ENCODE measurements at regions not wholly inside any gene's neighbourhood (a gene's known extent, or its start where the extent isn't known, plus 50 kb on each side); places are given as distances from the start of the nearest gene placed in this dataset.
A peak's percentile ranks its signal among the peaks of the same experiment; 100 is the strongest.

DNA sequence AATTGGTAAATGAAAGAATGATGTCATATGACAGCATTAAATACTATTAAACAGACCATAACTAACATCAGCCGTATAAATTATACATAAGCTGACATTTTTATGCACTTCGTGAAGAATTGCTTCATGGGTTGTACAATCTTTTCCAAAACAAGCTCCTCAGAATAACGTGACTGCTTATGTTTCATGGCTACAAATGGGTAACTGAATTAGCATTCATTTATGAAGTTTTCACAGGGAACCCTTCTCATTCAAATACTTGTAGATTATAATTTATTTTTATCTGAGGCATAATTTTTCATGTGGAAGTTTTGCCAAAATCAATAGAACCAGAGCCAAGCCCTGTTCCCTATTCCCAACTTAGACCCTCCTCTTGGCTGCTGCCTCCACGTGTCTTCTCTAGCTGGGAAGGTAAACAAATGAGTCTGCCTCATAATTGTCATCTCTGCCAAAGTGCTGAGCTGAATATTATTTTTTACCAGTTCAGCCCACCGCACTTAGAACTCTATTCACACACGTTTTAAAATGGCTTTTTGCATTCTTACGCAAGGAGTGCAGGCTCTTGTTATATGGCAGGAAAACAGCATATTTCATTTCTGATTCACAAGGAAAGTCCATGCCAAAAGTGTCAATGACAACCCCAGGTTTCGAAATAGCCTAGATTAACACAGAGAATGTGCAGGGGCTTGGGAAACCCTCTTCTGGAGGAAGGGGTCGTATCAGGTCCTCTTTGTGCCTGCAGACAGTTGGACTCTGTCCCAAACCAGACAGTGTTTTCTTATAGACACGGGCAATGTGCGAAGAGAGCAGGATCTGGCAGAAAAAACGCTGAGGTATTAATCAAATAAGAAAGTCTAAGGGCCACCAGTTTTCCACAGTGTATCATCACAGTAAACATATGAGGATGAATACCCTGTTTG, 370.7 kb upstream of the MGMT start:
- no peaks in the 10 kb centered on the region for H3K27me3 Mint-ChIP-seq
- no peak overlapping the region for H3K4me3 Mint-ChIP-seq
- H3K9me3 Mint-ChIP-seq: no peaks in the 10 kb centered on the region
- no peak overlapping the region for H3K27ac Mint-ChIP-seq
- ChIA-PET POLR2A (no interaction called here), CTCF (no interaction called here)
- no peaks in the 10 kb centered on the region for H3K36me3 Mint-ChIP-seq (ENCODE audit: low read depth)
- no peaks in the 10 kb centered on the region for H3K4me1 Mint-ChIP-seq
- DNase-seq: no peak

DNA sequence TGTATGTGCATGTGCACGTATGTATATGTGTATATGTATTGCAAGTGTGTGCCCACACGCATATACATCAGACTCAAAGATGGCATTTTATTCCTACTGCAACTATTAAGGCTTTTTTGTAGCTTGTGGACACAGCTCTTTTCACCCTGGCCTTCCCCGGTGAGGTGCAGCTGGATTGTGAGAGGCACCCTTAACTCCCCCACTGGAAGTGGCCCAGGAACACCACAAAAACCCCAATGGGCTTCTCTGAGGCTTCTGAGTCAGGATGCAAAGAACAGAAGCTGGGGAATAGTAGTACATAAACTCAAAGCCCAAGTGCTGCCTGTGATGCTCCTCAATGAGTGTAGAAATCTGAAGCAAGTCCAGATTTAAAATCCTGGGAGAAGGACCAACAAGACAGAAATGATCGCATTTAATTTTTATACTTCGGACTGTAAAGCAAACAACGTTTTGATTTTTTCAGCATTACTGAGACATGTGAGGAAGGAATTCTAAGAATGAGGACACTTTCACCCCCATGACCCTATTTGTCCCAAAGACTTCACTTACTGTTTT, 369.2 kb upstream of the MGMT start:
- Mint-ChIP-seq H3K9me3 (no peaks in the 10 kb centered on the region), H3K4me1 (peaks cover 4% of the 10 kb centered on the region), H3K36me3 (ENCODE audit: low read depth) (no peaks in the 10 kb centered on the region), H3K27me3 (no peaks in the 10 kb centered on the region), H3K4me3 (no peak overlapping the region), H3K27ac (no peak overlapping the region)
- POLR2A ChIA-PET: no interaction called here
- CTCF ChIA-PET: no interaction called here
- DNase-seq: no peak

DNA sequence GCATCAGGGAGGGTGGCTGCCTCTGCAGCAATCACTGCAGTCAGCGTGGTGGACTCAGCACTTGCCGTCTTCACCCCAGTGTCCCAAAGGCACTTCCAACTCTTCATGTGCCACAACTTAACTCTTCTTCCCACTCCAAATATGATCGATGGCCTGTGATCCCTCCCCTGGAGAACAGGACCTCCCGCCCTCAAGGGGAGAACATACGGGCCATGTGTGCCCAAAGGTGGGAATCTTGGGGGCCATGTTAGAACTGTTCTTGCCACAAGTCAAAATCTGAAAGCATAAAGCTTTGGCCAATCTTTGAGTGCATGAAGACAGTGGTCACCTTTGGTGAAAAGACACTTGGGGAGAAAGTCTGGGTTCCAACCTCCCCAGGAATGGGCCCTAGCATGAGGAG, 368.5 kb upstream of the MGMT start:
- Mint-ChIP-seq H3K4me3 (no peak overlapping the region), H3K4me1 (peaks cover 4% of the 10 kb centered on the region), H3K27ac (no peak overlapping the region), H3K27me3 (no peaks in the 10 kb centered on the region), H3K36me3 (ENCODE audit: low read depth) (no peaks in the 10 kb centered on the region), H3K9me3 (no peaks in the 10 kb centered on the region)
- CTCF ChIA-PET: no interaction called here
- POLR2A ChIA-PET: no interaction called here
- no peak for DNase-seq

DNA sequence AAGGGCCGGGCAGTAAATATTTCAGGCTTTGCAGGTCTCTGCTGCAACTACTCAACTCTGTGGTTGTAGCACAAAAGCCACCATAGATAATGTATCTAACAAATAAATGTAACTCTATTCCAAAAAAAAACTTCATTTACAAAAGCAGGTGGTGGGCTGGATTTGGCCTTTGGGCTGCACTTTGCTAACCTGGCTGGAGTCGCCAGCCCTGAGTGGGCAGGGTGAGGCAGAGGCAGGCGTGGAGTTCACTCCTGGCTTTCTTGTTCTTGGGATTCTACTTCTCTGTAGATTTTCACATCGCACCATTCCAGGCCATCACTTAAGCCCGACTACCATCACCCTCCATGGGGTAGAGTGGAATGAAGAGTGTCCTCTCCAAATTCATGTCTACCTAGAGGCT, 367.6 kb upstream of the MGMT start:
- POLR2A ChIA-PET: no interaction called here
- Mint-ChIP-seq H3K4me3 (no peak overlapping the region), H3K9me3 (no peaks in the 10 kb centered on the region), H3K36me3 (ENCODE audit: low read depth) (no peaks in the 10 kb centered on the region), H3K27me3 (no peaks in the 10 kb centered on the region), H3K27ac (no peak overlapping the region), H3K4me1 (peaks cover 9% of the 10 kb centered on the region)
- no peak for DNase-seq
- CTCF ChIA-PET: no interaction called here

DNA sequence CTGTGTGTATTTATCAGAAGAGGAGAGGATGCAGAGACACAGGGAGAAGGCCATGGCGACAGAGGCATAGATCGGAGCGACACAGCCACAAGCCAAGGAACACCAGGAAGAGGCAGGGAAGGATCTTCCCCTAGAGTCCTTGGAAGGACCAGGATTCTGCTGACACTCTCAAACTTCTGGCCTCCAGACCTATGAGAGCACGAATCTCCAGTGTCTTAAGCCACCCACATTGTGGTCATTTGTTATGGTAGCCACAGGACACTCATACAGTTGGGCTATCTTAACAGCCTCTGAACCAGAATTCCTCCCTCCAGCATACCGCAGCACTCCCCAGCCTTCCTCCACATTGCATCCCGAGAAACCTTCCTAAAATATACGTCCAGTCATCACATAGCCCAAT, 367.0 kb upstream of the MGMT start:
- Mint-ChIP-seq H3K36me3 (ENCODE audit: low read depth) (no peaks in the 10 kb centered on the region), H3K4me3 (no peak overlapping the region), H3K27me3 (no peaks in the 10 kb centered on the region), H3K27ac (no peak overlapping the region), H3K4me1 (peaks cover 12% of the 10 kb centered on the region), H3K9me3 (no peaks in the 10 kb centered on the region)
- DNase-seq: no peak
- ChIA-PET CTCF (no interaction called here), POLR2A (no interaction called here)

DNA sequence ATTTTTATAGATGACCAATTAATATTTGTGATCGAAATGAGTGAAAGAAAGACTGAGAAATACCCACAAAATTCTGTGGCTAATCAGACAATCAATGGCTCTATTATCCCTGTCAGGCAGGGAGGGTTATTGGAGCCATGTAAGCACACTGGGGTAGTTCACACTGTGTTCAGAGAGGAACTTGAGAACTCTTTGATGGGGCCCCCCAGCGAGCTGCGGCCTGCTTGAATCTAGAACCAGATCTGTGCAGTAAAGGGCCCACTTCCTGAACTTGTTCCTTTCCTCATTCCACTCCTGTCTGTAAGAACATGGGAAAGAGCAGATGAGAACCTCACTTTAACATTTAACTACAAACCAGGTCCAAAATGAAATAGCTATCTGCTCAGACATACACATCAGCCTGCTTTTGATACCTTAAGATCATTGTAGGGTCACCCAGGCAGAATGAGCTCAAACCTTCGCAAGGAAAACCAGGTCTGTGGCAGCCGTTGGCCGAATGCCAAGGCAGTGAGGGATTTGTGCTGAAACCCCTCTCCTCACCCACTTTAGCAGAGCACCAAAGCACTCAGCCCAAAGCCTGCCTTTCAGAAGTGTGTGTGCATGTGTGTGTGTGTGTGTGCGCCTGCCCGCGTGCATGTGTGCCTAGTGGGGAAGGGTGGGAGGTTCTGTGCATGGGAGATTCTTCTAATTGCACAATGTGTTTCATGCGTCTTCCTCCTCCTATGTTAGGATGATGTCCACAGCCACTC, 365.6 kb upstream of the MGMT start:
- Mint-ChIP-seq H3K27me3 (no peaks in the 10 kb centered on the region), H3K9me3 (no peaks in the 10 kb centered on the region), H3K4me1 (peaks cover 15% of the 10 kb centered on the region), H3K4me3 (no peak overlapping the region), H3K27ac (no peak overlapping the region), H3K36me3 (ENCODE audit: low read depth) (no peaks in the 10 kb centered on the region)
- ChIA-PET CTCF (no interaction called here), POLR2A (no interaction called here)
- DNase-seq: no peak

DNA sequence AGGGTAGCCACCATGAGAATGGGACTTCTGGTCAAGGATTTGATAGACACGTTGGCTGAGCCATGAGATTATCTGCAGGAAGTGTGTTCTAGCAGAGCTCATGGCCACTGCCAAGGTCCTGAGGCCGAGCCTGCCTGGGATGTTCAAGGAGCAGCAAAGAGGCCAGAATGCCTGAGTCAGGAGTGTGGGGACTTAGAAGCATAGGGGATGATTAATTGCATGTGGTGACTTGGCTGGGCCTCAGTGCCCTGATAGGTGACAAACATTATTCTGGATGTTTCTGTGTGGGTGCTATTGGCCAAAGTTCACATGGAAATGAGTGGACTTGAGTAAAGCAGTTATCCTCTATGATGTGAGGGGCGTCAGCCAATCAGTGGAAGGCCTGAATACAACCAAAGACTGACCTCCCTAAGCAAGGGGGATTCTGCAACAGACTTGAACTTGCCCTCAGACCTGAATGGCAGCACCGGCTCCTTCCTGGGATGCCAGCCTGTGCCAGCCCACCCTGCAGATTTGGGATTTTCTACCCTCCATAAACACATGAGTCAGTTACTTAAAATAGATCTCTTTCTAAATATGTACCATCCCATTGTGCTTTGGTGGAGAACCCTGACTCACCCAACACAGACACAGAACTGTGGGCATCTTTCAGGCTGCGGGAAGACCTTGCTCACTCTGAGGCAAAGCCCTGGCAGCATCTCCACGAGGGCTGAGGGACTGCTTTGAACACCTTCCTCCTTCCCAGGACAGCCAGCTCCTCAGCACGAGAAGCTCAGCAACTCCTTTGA, 363.9 kb upstream of the MGMT start:
- Mint-ChIP-seq H3K4me3 (no peak overlapping the region), H3K27me3 (no peaks in the 10 kb centered on the region), H3K9me3 (no peaks in the 10 kb centered on the region), H3K27ac (no peak overlapping the region), H3K36me3 (ENCODE audit: low read depth) (no peaks in the 10 kb centered on the region), H3K4me1 (peaks cover 15% of the 10 kb centered on the region)
- DNase-seq: no peak
- CTCF ChIA-PET: no interaction called here
- POLR2A ChIA-PET: no interaction called here

DNA sequence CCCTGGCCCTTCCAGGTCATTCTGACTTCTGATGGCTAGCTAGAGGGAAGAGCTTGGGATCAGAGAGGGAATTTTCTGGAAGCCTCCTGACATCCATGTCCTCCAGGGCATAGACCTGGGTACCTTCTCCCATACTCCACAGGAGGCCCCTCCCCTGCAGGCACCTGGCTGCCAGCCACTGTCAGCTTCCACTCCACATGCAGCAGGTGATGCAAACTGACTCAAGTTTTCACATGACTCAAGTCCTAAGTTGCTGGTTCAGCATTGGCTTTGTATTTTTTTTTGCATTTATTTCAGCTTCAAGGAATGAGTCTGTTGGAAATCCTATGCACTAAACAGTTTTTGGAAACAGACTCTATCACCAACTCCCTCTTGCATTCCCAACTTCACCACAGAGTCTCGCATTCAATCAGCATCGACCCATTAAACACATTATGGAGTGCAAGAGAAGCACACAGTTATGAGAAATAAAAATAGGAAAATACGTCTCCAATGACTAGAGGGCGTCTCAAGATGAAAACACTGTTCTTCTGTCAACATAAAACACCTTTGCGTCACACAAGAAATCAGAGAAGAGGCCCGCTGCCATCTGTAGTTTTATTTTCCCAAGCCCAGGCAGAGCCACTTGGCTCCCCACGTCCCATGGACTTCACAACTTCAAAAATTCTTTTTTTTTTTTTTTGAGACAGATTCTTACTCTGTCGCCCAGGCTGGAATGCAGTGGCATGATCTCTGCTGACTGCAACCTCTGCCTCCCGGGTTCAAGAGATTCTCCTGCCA, 362.6 kb upstream of the MGMT start:
- peak overlapping the region; percentile 34 for H3K27ac Mint-ChIP-seq
- ChIA-PET CTCF (no interaction called here), POLR2A (interaction anchor here (1.3 kb wide), 1 partner anchor 68 kb away, joined by 6 read pairs; no protein-coding TSS in a partner anchor)
- H3K4me3 Mint-ChIP-seq: no peak overlapping the region
- no peaks in the 10 kb centered on the region for H3K36me3 Mint-ChIP-seq (ENCODE audit: low read depth)
- H3K9me3 Mint-ChIP-seq: no peaks in the 10 kb centered on the region
- no peaks in the 10 kb centered on the region for H3K27me3 Mint-ChIP-seq
- DNase-seq: no peak
- peaks cover 15% of the 10 kb centered on the region for H3K4me1 Mint-ChIP-seq

DNA sequence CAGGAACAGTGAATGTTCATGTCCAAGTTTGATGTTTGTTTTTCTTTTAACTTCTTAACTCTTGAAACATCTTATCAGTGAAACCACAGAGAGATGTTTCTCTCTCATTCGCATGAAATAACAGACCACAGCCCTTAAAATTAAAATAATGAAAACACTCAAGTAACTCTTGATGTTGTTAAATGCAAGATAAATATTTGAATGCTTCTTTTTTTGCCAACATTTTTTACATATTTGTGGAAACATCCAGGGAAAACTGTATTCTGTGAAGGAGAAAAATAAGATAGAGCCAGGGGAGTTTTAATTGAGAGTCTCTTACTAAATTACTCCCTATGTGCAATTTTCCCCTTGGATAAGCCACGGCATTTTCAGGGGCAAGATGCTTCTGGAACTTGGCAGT, 361.8 kb upstream of the MGMT start:
- no peaks in the 10 kb centered on the region for H3K9me3 Mint-ChIP-seq
- POLR2A ChIA-PET: no interaction called here
- peaks cover 15% of the 10 kb centered on the region for H3K4me1 Mint-ChIP-seq
- peak overlapping the region; percentile 30 for H3K27ac Mint-ChIP-seq
- CTCF ChIA-PET: no interaction called here
- no peaks in the 10 kb centered on the region for H3K27me3 Mint-ChIP-seq
- H3K36me3 Mint-ChIP-seq (ENCODE audit: low read depth): no peaks in the 10 kb centered on the region
- no peak for DNase-seq
- H3K4me3 Mint-ChIP-seq: no peak overlapping the region

DNA sequence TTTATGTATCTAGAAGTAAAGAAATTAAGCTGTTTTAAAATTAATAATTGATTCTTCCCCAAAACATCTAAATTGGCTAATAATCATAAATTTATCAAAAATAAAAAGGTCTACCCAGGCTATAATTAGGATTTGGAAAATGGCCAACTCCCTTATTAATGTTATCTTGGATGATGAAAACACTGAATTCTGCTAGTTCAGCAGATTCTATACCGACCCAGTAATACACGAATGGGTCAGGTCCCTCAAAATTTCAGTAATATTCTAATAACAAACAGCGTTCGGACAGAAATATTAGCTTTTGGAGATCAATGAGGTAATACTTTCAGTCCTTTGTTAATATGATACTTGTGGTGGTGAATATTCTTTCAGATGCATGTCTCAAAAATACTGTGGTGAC, 360.7 kb upstream of the MGMT start:
- H3K9me3 Mint-ChIP-seq: no peaks in the 10 kb centered on the region
- POLR2A ChIA-PET: no interaction called here
- CTCF ChIA-PET: no interaction called here
- no peaks in the 10 kb centered on the region for H3K36me3 Mint-ChIP-seq (ENCODE audit: low read depth)
- no peak overlapping the region for H3K4me3 Mint-ChIP-seq
- DNase-seq: no peak
- H3K4me1 Mint-ChIP-seq: peaks cover 15% of the 10 kb centered on the region
- no peak overlapping the region for H3K27ac Mint-ChIP-seq
- H3K27me3 Mint-ChIP-seq: no peaks in the 10 kb centered on the region

DNA sequence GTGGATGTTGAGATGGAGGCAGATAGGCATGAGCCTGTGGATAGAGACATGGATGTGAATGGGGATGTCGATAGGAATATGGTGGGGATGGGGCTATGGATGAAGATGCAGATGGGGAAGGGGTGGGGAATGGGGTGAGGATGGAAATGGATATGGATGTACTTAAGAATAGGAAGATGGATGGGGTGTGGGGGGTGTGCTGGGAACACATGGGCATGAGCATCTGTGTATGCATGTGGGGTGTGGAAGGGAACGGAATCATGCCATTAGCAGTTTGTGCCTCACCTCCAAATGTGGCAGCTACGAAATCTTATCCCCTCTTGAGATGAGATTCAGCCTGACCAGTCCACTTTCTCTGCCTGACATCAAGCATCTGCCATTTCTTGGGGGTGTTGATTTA, 359.5 kb upstream of the MGMT start:
- POLR2A ChIA-PET: no interaction called here
- Mint-ChIP-seq H3K27me3 (no peaks in the 10 kb centered on the region), H3K9me3 (peaks cover 1% of the 10 kb centered on the region), H3K36me3 (ENCODE audit: low read depth) (no peaks in the 10 kb centered on the region), H3K4me1 (peaks cover 12% of the 10 kb centered on the region), H3K27ac (no peak overlapping the region), H3K4me3 (no peak overlapping the region)
- DNase-seq: no peak
- CTCF ChIA-PET: no interaction called here

DNA sequence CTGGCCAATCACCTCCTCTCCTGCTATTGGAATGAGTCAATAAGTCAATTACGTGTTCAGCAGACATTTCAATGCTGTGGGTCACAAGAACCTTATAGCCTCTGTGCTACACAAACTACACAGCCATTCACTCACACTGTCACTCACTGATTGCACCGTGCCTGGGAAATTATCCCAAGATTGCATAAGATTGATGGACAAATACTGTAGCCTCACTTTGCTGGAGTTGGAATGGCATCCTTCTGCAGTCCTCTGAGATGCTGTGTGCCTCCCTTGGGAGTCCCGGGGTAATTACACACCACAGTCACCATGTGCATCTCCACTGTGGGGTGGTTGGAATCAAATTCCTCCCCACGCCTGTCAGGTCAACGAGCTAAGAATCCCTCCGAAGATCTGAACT, 358.7 kb upstream of the MGMT start:
- H3K36me3 Mint-ChIP-seq (ENCODE audit: low read depth): no peaks in the 10 kb centered on the region
- CTCF ChIA-PET: no interaction called here
- no peak overlapping the region for H3K4me3 Mint-ChIP-seq
- no peak overlapping the region for H3K27ac Mint-ChIP-seq
- H3K4me1 Mint-ChIP-seq: peaks cover 12% of the 10 kb centered on the region
- H3K27me3 Mint-ChIP-seq: no peaks in the 10 kb centered on the region
- POLR2A ChIA-PET: no interaction called here
- DNase-seq: no peak
- peaks cover 3% of the 10 kb centered on the region for H3K9me3 Mint-ChIP-seq

DNA sequence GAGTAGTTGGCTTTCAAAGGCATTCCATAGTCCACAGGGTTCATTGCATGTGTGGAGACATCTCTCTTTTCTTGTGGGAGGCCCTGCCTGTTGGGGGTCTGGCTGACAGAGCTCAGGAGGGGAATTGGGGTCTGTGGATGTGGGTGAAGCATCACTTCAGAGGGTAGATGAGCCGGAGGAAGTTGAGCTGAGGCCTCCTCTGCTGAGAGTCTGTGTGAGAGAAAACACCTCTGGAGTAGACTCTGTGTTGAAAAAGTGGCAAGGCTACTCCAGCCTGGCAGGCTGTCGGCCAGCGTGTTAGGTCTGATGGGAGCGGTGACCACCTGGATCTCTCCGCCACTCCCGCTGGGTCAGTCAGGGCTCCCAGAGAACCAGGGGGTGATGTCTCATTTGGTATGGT, 358.0 kb upstream of the MGMT start:
- peaks cover 10% of the 10 kb centered on the region for H3K4me1 Mint-ChIP-seq
- ChIA-PET CTCF (no interaction called here), POLR2A (no interaction called here)
- no peaks in the 10 kb centered on the region for H3K36me3 Mint-ChIP-seq (ENCODE audit: low read depth)
- H3K27me3 Mint-ChIP-seq: no peaks in the 10 kb centered on the region
- H3K9me3 Mint-ChIP-seq: peaks cover 3% of the 10 kb centered on the region
- H3K27ac Mint-ChIP-seq: no peak overlapping the region
- H3K4me3 Mint-ChIP-seq: no peak overlapping the region
- no peak for DNase-seq
